Stimulated activated CD4-positive, alpha-beta T cell treated with anti-CD3 and anti-CD28 coated beads, Interleukin-1b, Interleukin-23, amount 100 ng/mL, for 48 hours (primary cell): ENCODE measurements at regions not wholly inside any gene's neighbourhood (a gene's known extent, or its start where the extent isn't known, plus 50 kb on each side); places are given as distances from the start of the nearest gene placed in this dataset.

Experiments used
- DNase-seq: peaks from one replicate; pipeline ENCODE4 v3.0.0-alpha.2; 2020

DNA sequence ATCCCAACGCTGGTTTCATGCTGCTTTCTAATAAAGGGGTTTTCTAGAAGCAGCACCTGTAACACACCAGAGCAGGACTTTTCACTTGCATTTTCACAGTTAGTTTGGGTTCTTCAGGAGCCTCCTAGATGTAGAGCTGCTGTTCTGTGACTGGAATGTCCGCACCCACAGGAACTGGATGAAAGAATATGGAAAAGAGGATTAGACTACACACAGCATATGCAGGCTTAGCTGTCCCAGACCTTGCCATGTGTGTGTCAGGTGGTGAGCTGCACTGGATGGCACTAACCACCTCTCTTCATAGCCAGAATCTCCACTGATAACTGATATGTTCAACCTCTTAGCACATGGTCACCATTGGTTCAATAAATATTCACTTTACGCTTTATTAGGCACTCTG is 112.1 kb upstream of the POU3F3 start:
- DNase-seq, result no peak

- no peak for DNase-seq
These were observed 109.4 kb upstream of the POU3F3 start for GRCh38 chr2:104744537-104744936.

GRCh38 chr2:104745846-104746245 is 108.1 kb upstream of the POU3F3 start:
- DNase-seq, result no peak

GRCh38 chr2:104746299-104746698 is 107.6 kb upstream of the POU3F3 start:
- DNase-seq, result no peak

GRCh38 chr2:104746858-104747257 is 107.1 kb upstream of the POU3F3 start:
- DNase-seq, result no peak

DNA sequence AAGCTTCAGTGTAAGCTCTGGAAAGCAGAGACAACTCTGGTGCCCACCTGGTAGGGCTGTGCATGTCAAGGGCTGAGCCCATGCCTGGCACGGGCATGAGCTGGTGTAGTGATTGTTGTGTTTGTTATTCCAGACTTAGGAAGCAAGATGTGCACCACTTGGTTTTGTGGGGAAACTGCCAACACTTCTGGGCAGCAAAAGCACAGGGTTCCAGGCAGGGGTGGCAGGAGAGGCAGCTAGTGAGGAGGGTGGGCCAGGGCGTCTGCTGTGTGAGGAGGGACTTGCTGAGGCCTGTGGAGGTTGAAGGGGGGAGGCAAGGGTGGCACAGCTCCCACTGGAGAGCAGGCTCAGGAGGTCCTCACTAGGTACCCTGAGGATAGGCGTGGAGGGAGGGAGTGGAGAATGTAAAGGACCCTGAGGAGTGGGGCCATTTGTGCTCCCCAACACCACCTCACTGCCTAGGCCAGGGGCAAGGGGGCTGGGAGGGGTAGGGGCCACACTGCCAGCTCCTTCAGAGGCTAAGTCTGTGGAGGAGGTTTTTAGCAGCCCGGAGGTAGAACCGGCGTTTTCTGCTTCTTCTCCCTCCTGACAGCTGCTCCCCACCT is 104.0 kb upstream of the POU3F3 start:
- no peak for DNase-seq

DNA sequence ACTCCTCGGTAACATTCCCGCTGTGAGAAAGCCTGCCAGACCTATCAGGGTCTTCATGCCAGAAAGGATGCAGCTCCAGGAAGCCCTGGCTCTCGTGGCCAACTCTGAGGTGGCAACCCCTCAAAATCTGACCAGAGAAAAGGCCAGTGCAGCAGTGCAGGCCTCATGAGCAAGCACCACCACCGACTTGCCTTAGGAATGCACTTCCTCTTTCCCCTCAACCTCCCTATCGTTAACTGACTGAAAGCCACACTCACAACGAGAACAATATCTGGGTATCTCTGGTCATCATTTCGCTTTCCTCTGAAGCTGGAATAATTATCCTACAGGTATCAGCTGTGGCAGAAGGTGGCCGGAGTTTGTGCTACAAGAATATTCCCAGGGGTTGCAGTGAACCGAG is 101.4 kb upstream of the POU3F3 start:
- DNase-seq, result no peak

GRCh38 chr2:104755026-104755878 is 98.7 kb upstream of the POU3F3 start:
- DNase-seq, result no peak

DNA sequence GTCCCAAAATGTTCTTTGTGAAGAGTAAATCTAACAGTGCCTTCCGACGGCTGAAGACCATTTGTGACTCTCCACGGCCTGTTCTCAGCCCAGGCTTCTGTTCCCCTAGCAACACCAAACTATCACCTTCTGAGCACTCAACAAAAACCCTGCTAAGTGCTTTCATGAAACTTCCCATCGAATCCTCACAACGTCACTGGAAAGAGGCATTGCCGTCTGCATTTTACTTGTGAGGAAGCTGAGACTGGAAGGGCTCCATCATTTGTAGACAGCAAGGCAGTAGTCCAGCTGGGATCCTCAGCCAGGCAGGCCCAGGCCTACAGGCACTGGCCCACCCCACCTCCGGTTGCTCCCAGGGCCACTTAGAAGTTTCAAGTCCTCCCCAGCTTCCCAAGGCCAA is 97.8 kb upstream of the POU3F3 start:
- no peak for DNase-seq

GRCh38 chr2:104757056-104757455 is 96.9 kb upstream of the POU3F3 start:
- no peak for DNase-seq

- DNase-seq, result no peak
These were observed 95.7 kb upstream of the POU3F3 start for GRCh38 chr2:104758199-104758620.

DNA sequence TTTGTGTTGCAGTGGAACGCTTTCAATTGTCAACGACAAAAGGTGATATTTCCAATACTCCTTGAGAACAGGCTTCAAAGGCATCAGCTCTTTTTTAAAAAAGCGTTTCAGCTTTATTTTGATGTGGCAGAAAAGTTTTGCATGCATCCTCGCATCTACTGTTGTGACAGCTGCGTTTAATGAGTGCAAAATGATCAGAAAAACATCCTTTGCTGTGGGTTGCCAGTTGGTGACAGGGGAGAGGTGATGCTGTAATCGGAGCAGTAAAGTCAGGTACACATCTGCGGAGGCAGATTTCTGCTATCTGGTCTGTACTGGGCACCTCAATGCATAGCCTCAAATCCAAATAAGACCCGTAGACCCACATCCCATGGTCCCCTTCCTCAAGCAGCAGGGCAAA is 91.9 kb upstream of the POU3F3 start:
- no peak for DNase-seq

GRCh38 chr2:104766683-104767082 is 87.2 kb upstream of the POU3F3 start:
- no peak for DNase-seq

DNA sequence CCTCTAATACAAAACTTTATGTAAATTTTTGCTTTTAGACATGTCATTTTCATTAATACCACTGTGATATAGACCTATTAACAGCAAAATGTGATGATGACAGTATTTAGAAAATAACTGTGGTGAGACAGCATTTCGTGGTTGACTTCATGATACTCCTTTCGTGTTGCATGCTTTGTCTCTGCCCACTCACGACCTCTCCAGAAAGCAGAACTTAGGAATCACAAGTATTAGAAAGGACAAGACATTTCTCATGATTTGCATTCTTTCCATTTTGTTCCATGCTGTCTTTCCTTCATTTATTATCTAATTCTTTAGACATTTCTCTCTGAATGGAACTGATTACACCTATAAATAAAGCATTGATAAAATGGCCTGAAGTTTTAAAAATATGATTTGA is 85.2 kb upstream of the POU3F3 start:
- no peak for DNase-seq

DNA sequence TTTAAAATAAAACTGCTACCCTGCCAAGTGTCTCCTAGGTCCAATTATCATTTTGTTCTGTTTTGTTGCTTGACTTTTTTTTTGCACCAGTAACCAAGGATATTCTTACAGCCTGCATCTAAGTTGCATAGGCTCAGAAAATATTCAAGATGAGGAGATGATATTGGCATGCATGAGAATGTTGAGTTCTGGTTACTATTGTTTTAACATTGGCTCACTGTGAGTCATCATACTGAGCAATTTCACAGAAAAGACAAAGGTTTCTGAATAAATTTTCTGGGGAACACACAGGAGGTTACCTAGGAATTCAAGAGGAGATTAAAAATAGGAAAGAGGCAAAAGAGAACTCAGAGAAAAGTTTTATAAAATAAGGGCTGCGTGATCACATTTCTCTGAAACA is 84.8 kb upstream of the POU3F3 start:
- no peak for DNase-seq

- DNase-seq, result no peak
These were observed 80.9 kb upstream of the POU3F3 start for GRCh38 chr2:104772996-104773395.

GRCh38 chr2:104774631-104775030 is 79.3 kb upstream of the POU3F3 start:
- no peak for DNase-seq

- DNase-seq, result no peak
These were observed 76.2 kb upstream of the POU3F3 start for GRCh38 chr2:104777721-104778120.

DNA sequence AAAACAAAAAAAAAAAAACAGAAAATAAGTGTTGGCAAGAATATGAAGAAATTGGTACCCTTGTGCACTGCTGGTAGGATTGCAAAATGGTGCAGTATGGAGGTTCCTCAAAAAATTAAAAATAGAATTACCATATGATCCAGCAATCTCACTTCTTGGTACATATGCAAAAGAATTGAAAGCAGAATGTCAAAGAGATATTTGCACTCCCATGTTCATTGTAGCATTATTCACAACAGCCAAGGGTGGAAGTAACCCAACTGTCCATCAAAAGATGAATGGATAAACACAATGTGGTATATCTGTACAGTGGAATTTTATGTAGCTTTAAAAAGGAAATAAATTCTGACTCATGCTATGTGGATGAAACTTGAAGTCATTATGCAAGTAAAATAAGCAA is 72.8 kb upstream of the POU3F3 start:
- DNase-seq, result no peak

DNA sequence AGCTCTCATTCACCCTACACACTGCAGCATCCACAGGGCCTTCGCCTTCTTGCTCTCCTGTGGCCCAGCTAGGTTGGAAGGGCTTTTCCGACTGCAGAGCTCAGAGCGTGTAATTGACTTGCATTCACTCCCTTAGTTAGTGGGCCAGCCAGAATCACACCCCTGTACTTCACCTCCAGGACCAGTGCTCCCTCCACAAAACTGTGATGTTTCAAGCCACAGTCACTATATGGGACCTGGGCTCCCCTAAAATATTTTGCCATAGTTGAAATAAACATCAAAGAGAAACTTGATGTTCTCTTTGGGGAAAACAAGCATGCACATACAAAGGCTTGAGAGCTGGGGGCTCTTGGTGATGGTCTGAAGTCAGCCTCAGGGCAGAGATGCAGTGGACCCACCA is 69.7 kb upstream of the POU3F3 start:
- DNase-seq, result no peak

DNA sequence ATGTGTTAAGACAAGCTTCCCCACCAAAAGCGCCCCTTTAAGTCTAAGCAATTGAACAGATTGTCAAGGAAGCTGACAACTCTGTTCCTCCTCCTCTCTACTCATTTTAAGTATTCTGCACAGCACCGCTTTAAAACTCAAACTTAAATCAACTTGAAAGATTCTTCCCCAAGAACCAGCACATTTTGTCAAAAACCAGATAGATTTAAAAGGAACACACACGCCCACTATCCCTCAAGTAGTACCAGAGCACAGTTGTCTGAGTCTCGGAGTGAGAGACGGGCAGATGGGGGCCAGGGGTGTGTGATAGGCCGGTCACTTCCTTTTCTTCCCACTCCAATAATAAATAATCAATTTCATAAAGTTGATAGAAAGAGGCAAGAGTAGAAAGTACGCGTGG is 67.7 kb upstream of the POU3F3 start:
- no peak for DNase-seq

DNA sequence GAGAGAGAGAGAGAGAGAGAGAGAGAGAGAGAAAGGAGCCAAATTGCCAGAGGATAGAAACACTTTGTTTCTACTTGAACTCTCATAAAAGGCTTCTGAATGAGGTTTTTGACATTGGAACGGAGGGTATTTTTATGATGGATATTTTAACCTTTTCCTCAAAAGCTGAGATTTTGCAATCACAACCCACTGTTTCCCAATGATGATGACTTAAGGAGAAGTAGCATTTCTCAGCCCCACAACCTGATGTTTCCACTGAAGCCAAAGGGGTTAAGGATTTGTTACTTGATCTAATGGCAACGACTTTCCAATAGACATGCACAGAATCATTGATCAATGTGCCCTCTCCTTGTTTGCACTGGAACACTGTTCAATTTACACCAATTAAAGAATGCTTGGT is 67.1 kb upstream of the POU3F3 start:
- no peak for DNase-seq

GRCh38 chr2:104787298-104788065 is 66.4 kb upstream of the POU3F3 start:
- no peak for DNase-seq
